HG03571 (cell line): ENCODE measurements at regions not wholly inside any gene's neighbourhood (a gene's known extent, or its start where the extent isn't known, plus 50 kb on each side); places are given as distances from the start of the nearest gene placed in this dataset.
"Not testable (repeated sequence)": the region's sequence is repeated elsewhere in the genome, so short reads cannot be mapped to it uniquely, and the experiment has no call there.

Experiments used
- ATAC-seq: cut with Tn5 transposase; IDR thresholded peaks from one replicate; pipeline ENCODE4 v1.9.1; 2021; ENCODE audit not compliant: unreplicated experiment

GRCh38 chr4:81687471-81687870, 215.8 kb upstream of the RASGEF1B start:
- no peak for ATAC-seq

GRCh38 chr4:81685104-81685503, 213.4 kb upstream of the RASGEF1B start:
- ATAC-seq, result no peak

GRCh38 chr4:81684352-81684751, 212.6 kb upstream of the RASGEF1B start:
- ATAC-seq, result no peak

- ATAC-seq, result no peak
Measured at GRCh38 chr4:81682492-81682891, 210.8 kb upstream of the RASGEF1B start.

- ATAC-seq, result no peak
Measured at GRCh38 chr4:81679315-81679714, 207.6 kb upstream of the RASGEF1B start.

GRCh38 chr4:81678801-81679200, 207.1 kb upstream of the RASGEF1B start:
- no peak for ATAC-seq

GRCh38 chr4:81676537-81676936, 204.8 kb upstream of the RASGEF1B start:
- no peak for ATAC-seq

- ATAC-seq, result no peak
Measured at GRCh38 chr4:81675791-81676393, 204.2 kb upstream of the RASGEF1B start.

- no peak for ATAC-seq
Measured at GRCh38 chr4:81673961-81674360, 202.3 kb upstream of the RASGEF1B start.

GRCh38 chr4:81668328-81668727, 196.6 kb upstream of the RASGEF1B start:
- not testable (repeated sequence) for ATAC-seq

GRCh38 chr4:81667539-81667938, 195.8 kb upstream of the RASGEF1B start:
- ATAC-seq, result no peak

GRCh38 chr4:81666491-81666890, 194.8 kb upstream of the RASGEF1B start:
- no peak for ATAC-seq

GRCh38 chr4:81665649-81666048, 193.9 kb upstream of the RASGEF1B start:
- ATAC-seq, result no peak

- ATAC-seq, result no peak
Measured at GRCh38 chr4:81665045-81665444, 193.3 kb upstream of the RASGEF1B start.

GRCh38 chr4:81664079-81664478, 192.4 kb upstream of the RASGEF1B start:
- ATAC-seq, result no peak

GRCh38 chr4:81663368-81663767, 191.7 kb upstream of the RASGEF1B start:
- no peak for ATAC-seq

GRCh38 chr4:81659051-81659450, 187.3 kb upstream of the RASGEF1B start:
- ATAC-seq, result no peak

GRCh38 chr4:81652069-81652478, 180.4 kb upstream of the RASGEF1B start:
- no peak for ATAC-seq

GRCh38 chr4:81651243-81651899, 179.7 kb upstream of the RASGEF1B start:
- ATAC-seq, result no peak

- ATAC-seq, result no peak
Measured at GRCh38 chr4:81650606-81651242, 179.0 kb upstream of the RASGEF1B start.

GRCh38 chr4:81648576-81649275, 177.0 kb upstream of the RASGEF1B start:
- peak; percentile 95 for ATAC-seq

GRCh38 chr4:81647388-81647787, 175.7 kb upstream of the RASGEF1B start:
- no peak for ATAC-seq
